Suprapubic skin (tissue), 4 donors: ENCODE measurements at regions not wholly inside any gene's neighbourhood (a gene's known extent, or its start where the extent isn't known, plus 50 kb on each side); places are given as distances from the start of the nearest gene placed in this dataset.

Experiments used
- CTCF ChIP-seq, 2 donors: fragments of 200-600 bp in 1 of 2; fragments of 450-650 bp in 1 of 2; sonication (generic) in 1 of 2; IDR thresholded peaks; one replicate each; pipeline ENCODE4 v1.5.1; 2016 to 2019; ENCODE audit warnings: antibody characterized with exemption in 2 of 2, mild to moderate bottlenecking in 1 of 2, moderate library complexity in 1 of 2
- EP300 ChIP-seq: sonication (generic); formaldehyde crosslinking; IDR thresholded peaks from one replicate; pipeline ENCODE4 v1.6.1; 2017; ENCODE audit warnings: antibody characterized with exemption
- POLR2A ChIP-seq, 2 donors: fragments of 450-650 bp; IDR thresholded peaks; one replicate each; pipeline ENCODE4 v1.6.1; 2017; ENCODE audit warnings: antibody characterized with exemption in 2 of 2, mild to moderate bottlenecking in 2 of 2, moderate library complexity in 2 of 2
- POLR2AphosphoS5 ChIP-seq, 3 donors: sonication (generic); formaldehyde crosslinking; IDR thresholded peaks; one replicate each; pipeline ENCODE4 v1.6.1; 2017; ENCODE audit warnings: antibody characterized with exemption in 3 of 3

GRCh38 chr17:59464246-59464645, 101.2 kb upstream of the DHX40 start:
- TF ChIP-seq CTCF (IDR thresholded peaks at IDR 0.05), result no peak
- TF ChIP-seq POLR2AphosphoS5 (IDR thresholded peaks at IDR 0.05), result no peak
- TF ChIP-seq EP300, result no peak
- TF ChIP-seq POLR2A (IDR thresholded peaks at IDR 0.05), result no peak
